CD4-positive, alpha-beta T cell (primary cell): ENCODE measurements at regions not wholly inside any gene's neighbourhood (a gene's known extent, or its start where the extent isn't known, plus 50 kb on each side); places are given as distances from the start of the nearest gene placed in this dataset.

Experiments used
- ATAC-seq: fragments of 200-7000 bp; cut with Tn5 transposase; one replicate; pipeline ENCODE4 v1.10.0; 2022; ENCODE audit warnings: mild to moderate bottlenecking; ENCODE audit not compliant: poor library complexity
- CTCF ChIA-PET: fragments of 350-600 bp; sonication (Branson Sonifier 250); formaldehyde crosslinking; loops from one replicate; lab custom pipeline; 2021; ENCODE audit warnings: antibody characterized with exemption, inconsistent platforms; lab: Charles Lee
- POLR2A ChIA-PET: fragments of 350-600 bp; sonication (Branson Sonifier 250); formaldehyde crosslinking; loops from one replicate; lab custom pipeline; 2021; ENCODE audit warnings: antibody characterized with exemption, inconsistent platforms; lab: Charles Lee
- DNase-seq, 14 experiments: peaks; one replicate each; pipeline ENCODE4 v3.0.0-alpha.2; 2013 to 2020; ENCODE audit warnings: mixed read lengths in 2 of 14
- H3K27ac ChIP-seq, 2 donors: one replicate each; pipeline versions ENCODE4 v1.5.1 to v1.7.0; 2013; ENCODE audit warnings: low read length in 2 of 2, low read depth in 1 of 2, mild to moderate bottlenecking in 1 of 2
- H3K27me3 ChIP-seq, 2 experiments: 1 replicate in 1 of 2; 2 replicates in 1 of 2; pipeline versions ENCODE4 v1.6.1 to v1.7.0; 2013; ENCODE audit warnings: low read length in 2 of 2, control low read depth in 1 of 2, mild to moderate bottlenecking in 1 of 2, moderate library complexity in 1 of 2; ENCODE audit not compliant: insufficient read depth in 2 of 2, control insufficient read depth in 1 of 2
- H3K36me3 ChIP-seq: one replicate; pipeline ENCODE4 v1.6.1; 2013; ENCODE audit warnings: low read length, control low read depth; ENCODE audit not compliant: insufficient read depth
- H3K4me1 ChIP-seq: one replicate; pipeline ENCODE4 v1.6.1; 2013; ENCODE audit warnings: low read length, control low read depth; ENCODE audit not compliant: insufficient read depth
- H3K4me3 ChIP-seq: one replicate; pipeline ENCODE4 v1.5.1; 2013; ENCODE audit warnings: mild to moderate bottlenecking, low read length, moderate library complexity
- H3K9me3 ChIP-seq, 2 experiments: 1 replicate in 1 of 2; 2 replicates in 1 of 2; pipeline versions ENCODE4 v1.6.1 to v1.7.0; 2013; ENCODE audit warnings: low read length in 2 of 2, mild to moderate bottlenecking in 2 of 2, control low read depth in 1 of 2, moderate library complexity in 1 of 2; ENCODE audit not compliant: control insufficient read depth in 1 of 2, insufficient read depth in 1 of 2
- H3K27ac Mint-ChIP-seq: one replicate; pipeline ENCODE4 v1.8.0; 2020; ENCODE audit warnings: mixed read lengths
- H3K27me3 Mint-ChIP-seq: one replicate; pipeline ENCODE4 v1.8.0; 2021; ENCODE audit warnings: mixed read lengths
- H3K36me3 Mint-ChIP-seq: one replicate; pipeline ENCODE4 v1.8.0; 2021; ENCODE audit warnings: low read depth, mixed read lengths
- H3K4me1 Mint-ChIP-seq: one replicate; pipeline ENCODE4 v1.8.0; 2021; ENCODE audit warnings: low read depth, mixed read lengths
- H3K4me3 Mint-ChIP-seq: one replicate; pipeline ENCODE4 v1.8.0; 2020; ENCODE audit warnings: mild to moderate bottlenecking, mixed read lengths
- H3K9me3 Mint-ChIP-seq: one replicate; pipeline ENCODE4 v1.8.0; 2020; ENCODE audit warnings: mixed read lengths
- intact Hi-C, 2 experiments: fragments of 100-400 bp; cut with DNase I in 1 of 2; cut with micrococcal nuclease in 1 of 2; formaldehyde crosslinking; loops; one replicate each; pipeline versions ENCODE4 v1.15.1 to v1.9.0; 2023 to 2025; cut with DNase I, micrococcal nuclease
- TF ChIP-seq, protein P1 (sequence below): fragments of 200-600 bp; IDR thresholded peaks from one replicate; pipeline ENCODE4 v1.8.0; 2022; ENCODE audit warnings: antibody characterized with exemption, mild to moderate bottlenecking

DNA sequence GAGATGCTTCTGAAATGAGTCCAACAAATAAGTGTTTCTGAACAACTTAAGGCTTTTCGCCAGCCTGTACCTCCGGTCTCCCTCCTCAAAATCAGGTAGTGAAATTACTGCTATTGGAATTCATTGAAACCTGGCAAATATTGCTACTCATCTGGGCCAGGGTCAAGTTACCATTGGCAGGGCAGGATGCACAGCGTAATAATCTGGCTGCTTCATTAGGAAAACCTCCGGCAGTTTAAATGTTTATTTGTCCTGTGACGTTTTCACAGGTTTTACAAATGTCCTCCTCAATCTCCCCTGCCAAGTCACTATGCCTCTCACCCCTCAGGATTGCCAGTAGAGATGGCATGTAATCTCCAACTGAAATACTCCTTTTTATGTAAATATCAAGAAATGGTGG is 92.6 kb upstream of the KDR start:
- Histone ChIP-seq H3K27ac (no peak overlapping the region), H3K27me3 (no peaks in the 10 kb centered on the region), H3K36me3 (no peaks in the 10 kb centered on the region), H3K9me3 (no peaks in the 10 kb centered on the region), H3K4me1 (no peaks in the 10 kb centered on the region), H3K4me3 (no peak overlapping the region)
- Mint-ChIP-seq H3K27ac (no peak overlapping the region), H3K27me3 (peaks cover 15% of the 10 kb centered on the region), H3K9me3 (no peaks in the 10 kb centered on the region), H3K4me1 (no peaks in the 10 kb centered on the region), H3K4me3 (no peak overlapping the region), H3K36me3 (no peaks in the 10 kb centered on the region)
- intact Hi-C loops: no loop called here
- ATAC-seq (no peak), DNase-seq (no peak)
- ChIA-PET POLR2A (no interaction called here), CTCF (no interaction called here)
- TF ChIP-seq, protein P1, sequence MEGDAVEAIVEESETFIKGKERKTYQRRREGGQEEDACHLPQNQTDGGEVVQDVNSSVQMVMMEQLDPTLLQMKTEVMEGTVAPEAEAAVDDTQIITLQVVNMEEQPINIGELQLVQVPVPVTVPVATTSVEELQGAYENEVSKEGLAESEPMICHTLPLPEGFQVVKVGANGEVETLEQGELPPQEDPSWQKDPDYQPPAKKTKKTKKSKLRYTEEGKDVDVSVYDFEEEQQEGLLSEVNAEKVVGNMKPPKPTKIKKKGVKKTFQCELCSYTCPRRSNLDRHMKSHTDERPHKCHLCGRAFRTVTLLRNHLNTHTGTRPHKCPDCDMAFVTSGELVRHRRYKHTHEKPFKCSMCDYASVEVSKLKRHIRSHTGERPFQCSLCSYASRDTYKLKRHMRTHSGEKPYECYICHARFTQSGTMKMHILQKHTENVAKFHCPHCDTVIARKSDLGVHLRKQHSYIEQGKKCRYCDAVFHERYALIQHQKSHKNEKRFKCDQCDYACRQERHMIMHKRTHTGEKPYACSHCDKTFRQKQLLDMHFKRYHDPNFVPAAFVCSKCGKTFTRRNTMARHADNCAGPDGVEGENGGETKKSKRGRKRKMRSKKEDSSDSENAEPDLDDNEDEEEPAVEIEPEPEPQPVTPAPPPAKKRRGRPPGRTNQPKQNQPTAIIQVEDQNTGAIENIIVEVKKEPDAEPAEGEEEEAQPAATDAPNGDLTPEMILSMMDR: no peak

DNA sequence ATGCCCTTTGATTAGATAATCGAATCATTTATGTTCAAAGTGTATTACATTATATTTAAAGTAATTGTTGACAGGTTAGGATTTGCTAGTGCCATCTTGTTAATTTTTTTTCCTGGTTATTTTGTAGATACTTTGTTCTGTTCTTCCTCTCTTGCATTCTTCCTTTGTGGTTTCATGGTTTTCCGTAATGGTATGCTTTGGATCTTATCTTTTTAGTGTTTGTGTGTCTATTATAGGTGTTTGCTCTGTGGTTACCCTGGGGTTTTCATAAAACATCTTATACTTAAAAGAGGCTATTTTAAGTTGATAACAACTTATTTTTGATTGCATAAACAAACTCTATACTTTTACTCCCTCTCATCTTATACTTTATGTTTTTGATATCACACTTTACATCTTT is 108.2 kb upstream of the SRD5A3 start:
- no peak for ATAC-seq
- intact Hi-C loops: no loop called here

DNA sequence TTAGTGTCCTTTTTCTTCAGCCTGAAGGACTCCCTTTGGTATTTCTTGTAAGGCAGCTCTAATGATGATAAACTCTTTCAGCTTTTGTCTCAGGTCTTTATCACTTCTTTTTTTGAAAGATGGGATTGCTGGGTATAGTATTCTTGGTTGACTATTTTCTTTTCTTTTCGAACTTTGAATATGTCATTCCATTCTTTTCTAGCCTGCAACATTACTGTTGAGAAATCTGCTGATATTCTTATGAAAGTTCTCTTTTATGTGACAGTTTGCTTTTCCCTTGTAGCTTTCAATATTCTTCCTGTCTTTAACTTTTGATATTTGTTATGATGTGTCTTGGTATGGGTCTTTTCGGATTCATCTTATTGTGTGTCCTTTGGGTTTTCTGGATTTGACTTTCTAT is 107.6 kb upstream of the SRD5A3 start:
- H3K9me3 ChIP-seq: peaks cover 11 to 20% of the 10 kb centered on the region in 2 experiments
- H3K36me3 ChIP-seq: no peaks in the 10 kb centered on the region
- H3K4me1 Mint-ChIP-seq: no peaks in the 10 kb centered on the region
- ATAC-seq (no peak), DNase-seq (no peak)
- no peaks in the 10 kb centered on the region for H3K36me3 Mint-ChIP-seq
- peaks cover 19% of the 10 kb centered on the region for H3K27me3 Mint-ChIP-seq
- ChIA-PET CTCF (no interaction called here), POLR2A (no interaction called here)
- H3K9me3 Mint-ChIP-seq: peaks cover 18% of the 10 kb centered on the region
- no peak overlapping the region for H3K27ac ChIP-seq
- no peak overlapping the region for H3K27ac Mint-ChIP-seq
- H3K4me1 ChIP-seq: no peaks in the 10 kb centered on the region
- TF ChIP-seq, protein P1: no peak
- intact Hi-C loops: no loop called here
- no peak overlapping the region for H3K4me3 ChIP-seq
- H3K4me3 Mint-ChIP-seq: no peak overlapping the region
- no peaks in the 10 kb centered on the region for H3K27me3 ChIP-seq

More for the DNA sequence above, 108.2 kb upstream of the SRD5A3 start:
- H3K36me3 Mint-ChIP-seq: no peaks in the 10 kb centered on the region
- peaks cover 16% of the 10 kb centered on the region for H3K27me3 Mint-ChIP-seq
- Histone ChIP-seq H3K4me1 (no peaks in the 10 kb centered on the region), H3K4me3 (no peak overlapping the region), H3K27me3 (no peaks in the 10 kb centered on the region), H3K27ac (no peak overlapping the region), H3K36me3 (no peaks in the 10 kb centered on the region), H3K9me3 (peaks cover 11 to 20% of the 10 kb centered on the region in 2 experiments)
- TF ChIP-seq, protein P1: no peak
- no peak for DNase-seq
- no peaks in the 10 kb centered on the region for H3K4me1 Mint-ChIP-seq
- CTCF ChIA-PET: no interaction called here
- H3K4me3 Mint-ChIP-seq: no peak overlapping the region
- POLR2A ChIA-PET: no interaction called here
- H3K27ac Mint-ChIP-seq: no peak overlapping the region
- peaks cover 18% of the 10 kb centered on the region for H3K9me3 Mint-ChIP-seq
